HCT116 (cell line): ENCODE measurements at regions not wholly inside any gene's neighbourhood (a gene's known extent, or its start where the extent isn't known, plus 50 kb on each side); places are given as distances from the start of the nearest gene placed in this dataset.

Experiments
- CTCF ChIP-seq, 3 experiments: fragments of 200-600 bp in 1 of 3; sonication (generic) in 1 of 3; IDR thresholded peaks in 2 of 3; conservative IDR thresholded peaks in 1 of 3; 2 replicates each; pipeline ENCODE4 v1.5.1; 2012 to 2017; ENCODE audit warnings: low read depth in 2 of 3, low read length in 2 of 3, antibody characterized with exemption in 1 of 3, borderline replicate concordance in 1 of 3, control low read depth in 1 of 3, mild to moderate bottlenecking in 1 of 3, mixed read lengths in 1 of 3, mixed run types in 1 of 3, moderate library complexity in 1 of 3; ENCODE audit not compliant: insufficient read depth in 1 of 3
- EGR1 ChIP-seq: IDR thresholded peaks from 2 replicates; pipeline ENCODE4 v1.6.1; 2012; ENCODE audit warnings: low read depth
- POLR2AphosphoS5 ChIP-seq: IDR thresholded peaks from 2 replicates; pipeline ENCODE4 v1.6.1; 2011; ENCODE audit warnings: mild to moderate bottlenecking, low read depth, low read length, moderate library complexity
- ZFX ChIP-seq: fragments of 450-650 bp; IDR thresholded peaks from 2 replicates; pipeline ENCODE4 v1.6.1; 2017
- ZNF274 ChIP-seq: fragments of 200-500 bp; sonication (Bioruptor generic); IDR thresholded peaks from 2 replicates; pipeline ENCODE4 v1.6.1; 2014; ENCODE audit warnings: mild to moderate bottlenecking, low read depth, low read length, inconsistent platforms

- TF ChIP-seq CTCF (IDR thresholded peaks at IDR 0.05 in 2 of 3, conservative IDR thresholded peaks at IDR 0.05 in 1 of 3; ENCODE audit: borderline replicate concordance in 1 of 3, insufficient read depth in 1 of 3, low read depth in 2 of 3, low read length in 2 of 3) (no peak), ZFX (no peak), POLR2AphosphoS5 (no peak), EGR1 (no peak), ZNF274 (no peak)
These were observed 278.7 kb downstream of the FOXO1 start for GRCh38 chr13:40387775-40388174.
